Endothelial cell (in vitro differentiated cells): ENCODE measurements at regions not wholly inside any gene's neighbourhood (a gene's known extent, or its start where the extent isn't known, plus 50 kb on each side); places are given as distances from the start of the nearest gene placed in this dataset.

ENCODE experiments used
- DNase-seq: peaks from one replicate; pipeline ENCODE4 v3.0.0; 2021; ENCODE audit warnings: low spot score
- H3K27ac Mint-ChIP-seq: one replicate; pipeline ENCODE4 v1.8.0; 2021; ENCODE audit warnings: mixed read lengths, inconsistent platforms; ENCODE audit not compliant: unreplicated experiment
- H3K27me3 Mint-ChIP-seq: one replicate; pipeline ENCODE4 v1.8.0; 2021; ENCODE audit warnings: mild to moderate bottlenecking, moderate library complexity, mixed read lengths, inconsistent platforms; ENCODE audit not compliant: unreplicated experiment
- H3K36me3 Mint-ChIP-seq: one replicate; pipeline ENCODE4 v1.8.0; 2021; ENCODE audit warnings: mild to moderate bottlenecking, low read depth, mixed read lengths, inconsistent platforms; ENCODE audit not compliant: unreplicated experiment
- H3K4me1 Mint-ChIP-seq: one replicate; pipeline ENCODE4 v1.8.0; 2021; ENCODE audit warnings: mild to moderate bottlenecking, mixed read lengths, inconsistent platforms; ENCODE audit not compliant: unreplicated experiment
- H3K4me3 Mint-ChIP-seq: one replicate; pipeline ENCODE4 v1.8.0; 2021; ENCODE audit warnings: mild to moderate bottlenecking, mixed read lengths, inconsistent platforms; ENCODE audit not compliant: unreplicated experiment
- H3K9me3 Mint-ChIP-seq: one replicate; pipeline ENCODE4 v1.8.0; 2021; ENCODE audit warnings: mixed read lengths, inconsistent platforms; ENCODE audit not compliant: unreplicated experiment
- CTCF ChIP-seq: fragments of 200-600 bp; sonication (generic); IDR thresholded peaks from one replicate; pipeline ENCODE4 v1.5.0; 2021; ENCODE audit warnings: antibody characterized with exemption; ENCODE audit not compliant: unreplicated experiment

- Mint-ChIP-seq H3K27ac (no peak overlapping the region), H3K4me3 (no peak overlapping the region), H3K4me1 (no peaks in the 10 kb centered on the region), H3K9me3 (peaks cover 15% of the 10 kb centered on the region), H3K36me3 (peaks cover 9% of the 10 kb centered on the region), H3K27me3 (no peaks in the 10 kb centered on the region)
- no peak for TF ChIP-seq CTCF
- DNase-seq = no peak
Observed at GRCh38 chr14:38629412-38629811, 373.5 kb upstream of the CLEC14A start.

DNA sequence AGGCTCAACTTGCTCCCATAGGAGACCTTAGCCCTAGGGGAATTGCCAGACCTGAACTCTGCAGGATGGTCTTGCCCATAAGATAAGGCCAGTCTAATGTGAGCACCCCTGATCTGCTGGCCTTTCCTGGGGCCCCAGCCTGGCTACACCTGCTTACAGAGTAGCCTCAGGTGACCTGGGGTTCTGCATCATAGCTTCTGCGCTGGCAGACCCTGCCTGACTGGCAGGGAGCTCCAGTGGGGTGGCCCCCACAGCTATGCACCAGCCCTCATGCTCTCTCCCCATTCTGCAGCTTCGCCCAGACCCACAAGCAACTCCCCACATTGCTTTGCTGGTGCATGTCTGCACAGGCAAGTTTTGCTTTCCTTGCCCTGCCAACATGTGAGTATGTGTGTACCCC, 371.3 kb upstream of the CLEC14A start:
- Mint-ChIP-seq H3K27ac (no peak overlapping the region), H3K27me3 (peaks cover 2% of the 10 kb centered on the region), H3K36me3 (peaks cover 9% of the 10 kb centered on the region), H3K9me3 (peaks cover 15% of the 10 kb centered on the region), H3K4me1 (no peaks in the 10 kb centered on the region), H3K4me3 (no peak overlapping the region)
- no peak for DNase-seq
- TF ChIP-seq CTCF = no peak

GRCh38 chr14:38623661-38624060, 367.8 kb upstream of the CLEC14A start:
- Mint-ChIP-seq H3K27ac (no peak overlapping the region), H3K36me3 (peaks cover 4% of the 10 kb centered on the region), H3K4me3 (no peak overlapping the region), H3K9me3 (peaks cover 5% of the 10 kb centered on the region), H3K4me1 (no peaks in the 10 kb centered on the region), H3K27me3 (peaks cover 2% of the 10 kb centered on the region)
- TF ChIP-seq CTCF = no peak
- no peak for DNase-seq

GRCh38 chr14:38618514-38618913, 362.6 kb upstream of the CLEC14A start:
- DNase-seq = no peak
- no peaks in the 10 kb centered on the region for H3K4me1 Mint-ChIP-seq

GRCh38 chr14:38616959-38617358, 361.1 kb upstream of the CLEC14A start:
- no peaks in the 10 kb centered on the region for H3K9me3 Mint-ChIP-seq
- no peak overlapping the region for H3K27ac Mint-ChIP-seq
- no peak overlapping the region for H3K4me3 Mint-ChIP-seq
- H3K4me1 Mint-ChIP-seq = no peaks in the 10 kb centered on the region
- TF ChIP-seq CTCF = no peak
- H3K36me3 Mint-ChIP-seq = no peaks in the 10 kb centered on the region
- H3K27me3 Mint-ChIP-seq = no peaks in the 10 kb centered on the region
- DNase-seq = no peak

More at GRCh38 chr14:38618514-38618913, 362.6 kb upstream of the CLEC14A start:
- Mint-ChIP-seq H3K4me3 (no peak overlapping the region), H3K36me3 (no peaks in the 10 kb centered on the region), H3K27ac (no peak overlapping the region), H3K9me3 (no peaks in the 10 kb centered on the region), H3K27me3 (peaks cover 2% of the 10 kb centered on the region)
- TF ChIP-seq CTCF = no peak
